B cell (primary cell): ENCODE measurements at regions not wholly inside any gene's neighbourhood (a gene's known extent, or its start where the extent isn't known, plus 50 kb on each side); places are given as distances from the start of the nearest gene placed in this dataset.

Experiments
- ATAC-seq: fragments of 200-7000 bp; cut with Tn5 transposase; one replicate; pipeline ENCODE4 v1.10.0; 2021; ENCODE audit warnings: low read depth, mild to moderate bottlenecking, moderate number of reproducible peaks, moderate library complexity
- CTCF ChIA-PET: fragments of 350-600 bp; sonication (Branson Sonifier 250); formaldehyde crosslinking; loops from one replicate; lab custom pipeline; 2021; ENCODE audit warnings: antibody characterized with exemption, inconsistent platforms; lab: Charles Lee
- POLR2A ChIA-PET: fragments of 350-600 bp; sonication (Branson Sonifier 250); formaldehyde crosslinking; loops from one replicate; lab custom pipeline; 2021; ENCODE audit warnings: antibody characterized with exemption; lab: Charles Lee
- DNase-seq: peaks from one replicate; pipeline ENCODE4 v3.0.0; 2013
- H2AFZ ChIP-seq: 2 replicates; pipeline ENCODE4 v1.6.1; 2012; ENCODE audit warnings: mild to moderate bottlenecking, low read depth, low read length; ENCODE audit not compliant: insufficient read depth, poor library complexity, severe bottlenecking
- H3K27ac ChIP-seq, 2 donors: 1 replicate in 1 of 2; 2 replicates in 1 of 2; pipeline ENCODE4 v1.5.1; 2012 to 2013; ENCODE audit warnings: low read length in 2 of 2, mild to moderate bottlenecking in 2 of 2, moderate library complexity in 1 of 2
- H3K27me3 ChIP-seq, 4 experiments: fragments of 200-600 bp in 1 of 4; sonication (generic) in 1 of 4; replicated peaks in 1 of 4; 1 replicate in 2 of 4; 2 replicates in 2 of 4; pipeline versions ENCODE4 v1.6.1 to v1.7.0; 2013 to 2016; ENCODE audit warnings: low read length in 3 of 4, mild to moderate bottlenecking in 2 of 4, mixed read lengths in 1 of 4, moderate library complexity in 1 of 4; ENCODE audit not compliant: insufficient read depth in 4 of 4, control insufficient read depth in 3 of 4; ENCODE audit errors: control extremely low read depth in 1 of 4
- H3K36me3 ChIP-seq, 2 experiments: replicated peaks in 1 of 2; 1 replicate in 1 of 2; 2 replicates in 1 of 2; pipeline versions ENCODE4 v1.6.1 to v1.7.1; 2013; ENCODE audit warnings: low read length in 1 of 2; ENCODE audit not compliant: insufficient read depth in 2 of 2, control insufficient read depth in 1 of 2; ENCODE audit errors: control extremely low read depth in 1 of 2, extremely low read depth in 1 of 2
- H3K4me1 ChIP-seq, 2 donors: fragments of 200-600 bp in 1 of 2; sonication (generic) in 1 of 2; 1 replicate in 1 of 2; 2 replicates in 1 of 2; pipeline versions ENCODE4 v1.5.1 to v1.6.1; 2013 to 2017; ENCODE audit warnings: low read length in 2 of 2; ENCODE audit not compliant: control insufficient read depth in 2 of 2, insufficient read depth in 2 of 2
- H3K4me2 ChIP-seq: replicated peaks from 2 replicates; pipeline ENCODE3; 2012; ENCODE audit warnings: mild to moderate bottlenecking, low read depth, low read length; ENCODE audit not compliant: poor library complexity, severe bottlenecking
- H3K4me3 ChIP-seq, 5 experiments: fragments of 200-600 bp in 1 of 5; sonication (generic) in 1 of 5; 1 replicate in 3 of 5; 2 replicates in 2 of 5; pipeline versions ENCODE4 v1.5.1 to v1.7.0; 2011 to 2016; ENCODE audit warnings: low read length in 4 of 5, mild to moderate bottlenecking in 4 of 5, low read depth in 2 of 5, control low read depth in 1 of 5, moderate library complexity in 1 of 5; ENCODE audit not compliant: insufficient read depth in 1 of 5; ENCODE audit errors: control extremely low read depth in 1 of 5, extremely low read depth in 1 of 5
- H3K79me2 ChIP-seq: fragments of 200-600 bp; sonication (generic); one replicate; pipeline ENCODE4 v1.6.0; 2016; ENCODE audit warnings: low read length; ENCODE audit not compliant: control insufficient read depth, insufficient read depth
- H3K9ac ChIP-seq: fragments of 200-600 bp; sonication (generic); 2 replicates; pipeline ENCODE4 v1.6.1; 2017; ENCODE audit warnings: mild to moderate bottlenecking, low read length, moderate library complexity
- H3K9me3 ChIP-seq, 3 donors: one replicate each; pipeline versions ENCODE4 v1.6.1 to v1.7.1; 2013; ENCODE audit warnings: low read length in 2 of 3; ENCODE audit not compliant: control insufficient read depth in 2 of 3, insufficient read depth in 1 of 3; ENCODE audit errors: control extremely low read depth in 1 of 3
- H4K20me1 ChIP-seq: 2 replicates; pipeline ENCODE4 v1.6.0; 2012; ENCODE audit warnings: mild to moderate bottlenecking, low read length; ENCODE audit not compliant: insufficient read depth, control insufficient read depth, poor library complexity, severe bottlenecking
- H3K27ac Mint-ChIP-seq: one replicate; pipeline ENCODE4 v1.8.0; 2021; ENCODE audit warnings: mixed read lengths
- H3K27me3 Mint-ChIP-seq: one replicate; pipeline ENCODE4 v1.8.0; 2021; ENCODE audit warnings: mixed read lengths
- H3K4me1 Mint-ChIP-seq: one replicate; pipeline ENCODE4 v1.8.0; 2021; ENCODE audit warnings: mixed read lengths
- H3K4me3 Mint-ChIP-seq: one replicate; pipeline ENCODE4 v1.8.0; 2021; ENCODE audit warnings: mixed read lengths
- H3K9me3 Mint-ChIP-seq: one replicate; pipeline ENCODE4 v1.8.0; 2022; ENCODE audit warnings: mixed read lengths; ENCODE audit not compliant: insufficient read depth
- CTCF ChIP-seq: fragments of 200-600 bp; IDR thresholded peaks from one replicate; pipeline ENCODE4 v1.8.0; 2022; ENCODE audit warnings: antibody characterized with exemption, mild to moderate bottlenecking
- EZH2 ChIP-seq: IDR thresholded peaks from 2 replicates; pipeline ENCODE4 v1.6.1; 2012; ENCODE audit warnings: borderline replicate concordance, low read depth, mild to moderate bottlenecking, moderate library complexity, low read length; ENCODE audit not compliant: insufficient read depth, poor library complexity, severe bottlenecking
- WGBS: methylation state at CpG from one replicate; pipeline ENCODE4 v1.1.5; 2013; ENCODE audit warnings: missing lambda C conversion rate; ENCODE audit not compliant: insufficient coverage; 5-methylcytosine and 5-hydroxymethylcytosine counted together
- intact Hi-C: fragments of 100-400 bp; cut with micrococcal nuclease; formaldehyde crosslinking; loops from one replicate; pipeline ENCODE4 v1.10.0; 2022

DNA sequence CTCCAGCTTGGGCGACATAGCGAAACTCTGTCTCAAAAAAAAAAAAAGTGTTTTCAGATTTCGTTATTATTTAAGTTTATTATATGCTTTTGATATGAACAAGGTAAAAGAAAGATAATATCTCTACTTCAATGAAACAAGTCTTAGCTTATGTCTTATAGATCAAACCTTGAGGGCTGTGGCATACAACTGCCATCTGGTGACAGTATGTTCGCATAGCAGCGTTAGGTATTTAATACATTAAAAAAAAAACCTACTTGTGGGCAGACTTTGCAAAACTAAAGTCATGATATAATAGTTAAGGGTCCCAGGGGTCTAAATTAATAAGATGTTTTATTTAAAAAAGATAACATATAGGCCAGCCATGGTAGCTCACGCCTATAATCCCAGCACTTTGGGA lies 161.2 kb upstream of the AMOT start:
- no peaks in the 10 kb centered on the region for H3K9me3 Mint-ChIP-seq
- POLR2A ChIA-PET, result no interaction called here

DNA sequence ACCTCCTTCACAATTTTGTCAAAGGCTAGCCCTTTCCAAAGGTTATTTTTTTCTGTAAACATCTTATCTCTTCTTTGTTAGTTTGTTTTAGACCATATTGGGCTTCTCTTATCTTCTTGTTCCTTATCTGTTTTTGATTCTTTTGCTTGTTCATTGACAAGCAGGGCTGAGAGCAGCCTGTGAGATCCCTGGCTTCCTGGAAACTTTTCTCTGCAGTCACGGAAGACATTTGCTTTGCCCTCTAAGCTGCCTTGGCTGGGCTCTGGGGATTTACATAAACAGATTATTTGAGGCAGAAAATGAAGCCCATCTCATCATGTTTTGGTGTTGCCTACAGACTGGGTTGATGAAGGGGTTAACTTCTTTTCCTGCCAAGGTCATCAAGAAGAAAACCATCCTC lies 157.4 kb upstream of the AMOT start:
- WGBS, result no CpG with 5 or more reads among the region's 1 CpG
- Histone ChIP-seq H3K79me2 (no peaks in the 10 kb centered on the region), H3K27ac (no peak overlapping the region), H3K4me3 (no peak overlapping the region), H4K20me1 (no peaks in the 10 kb centered on the region), H3K9ac (no peak overlapping the region), H3K36me3 (no peaks in the 10 kb centered on the region), H3K4me1 (no peaks in the 10 kb centered on the region), H3K9me3 (no peaks in the 10 kb centered on the region), H3K4me2 (no peak overlapping the region), H2AFZ (no peak overlapping the region), H3K27me3 (no peaks in the 10 kb centered on the region)
- ATAC-seq (no peak), DNase-seq (no peak)
- Mint-ChIP-seq H3K27me3 (peaks cover 3% of the 10 kb centered on the region), H3K4me3 (no peak overlapping the region), H3K4me1 (no peaks in the 10 kb centered on the region), H3K27ac (no peak overlapping the region), H3K9me3 (no peaks in the 10 kb centered on the region)
- ChIA-PET POLR2A (no interaction called here), CTCF (no interaction called here)
- TF ChIP-seq EZH2 (no peak), CTCF (no peak)
- intact Hi-C loops, result no loop called here

More for the DNA sequence above, 161.2 kb upstream of the AMOT start:
- Mint-ChIP-seq H3K4me1 (no peaks in the 10 kb centered on the region), H3K27me3 (no peaks in the 10 kb centered on the region), H3K27ac (no peak overlapping the region), H3K4me3 (no peak overlapping the region)
- H3K4me1 ChIP-seq, result no peaks in the 10 kb centered on the region
- no peak overlapping the region for H3K27ac ChIP-seq
- no peak overlapping the region for H3K4me2 ChIP-seq
- no peaks in the 10 kb centered on the region for H3K9me3 ChIP-seq
- TF ChIP-seq CTCF, result no peak
- no peak for TF ChIP-seq EZH2
- DNase-seq (no peak), ATAC-seq (no peak)
- WGBS, result no CpG with 5 or more reads among the region's 6 CpGs
- H3K27me3 ChIP-seq, result no peaks in the 10 kb centered on the region
- no peak overlapping the region for H3K4me3 ChIP-seq
- H3K79me2 ChIP-seq, result no peaks in the 10 kb centered on the region
- no peaks in the 10 kb centered on the region for H4K20me1 ChIP-seq
- intact Hi-C loops, result no loop called here
- no peak overlapping the region for H2AFZ ChIP-seq
- no peaks in the 10 kb centered on the region for H3K36me3 ChIP-seq
- CTCF ChIA-PET, result no interaction called here
- H3K9ac ChIP-seq, result no peak overlapping the region
